CD14-positive monocyte (primary cell): ENCODE measurements at regions not wholly inside any gene's neighbourhood (a gene's known extent, or its start where the extent isn't known, plus 50 kb on each side); places are given as distances from the start of the nearest gene placed in this dataset.

Experiments used
- DNase-seq, 3 donors: peaks; one replicate each; pipeline ENCODE4 v3.0.0-alpha.2; 2011 to 2022
- H2AFZ ChIP-seq: 2 replicates; pipeline ENCODE4 v1.6.0; 2012; ENCODE audit warnings: mild to moderate bottlenecking, low read depth, low read length, inconsistent platforms; ENCODE audit not compliant: insufficient read depth, poor library complexity, severe bottlenecking
- H3K27ac ChIP-seq, 2 donors: 1 replicate in 1 of 2; 2 replicates in 1 of 2; pipeline ENCODE4 v1.5.1; 2012 to 2013; ENCODE audit warnings: low read length in 2 of 2, control low read depth in 1 of 2, inconsistent platforms in 1 of 2, low read depth in 1 of 2, mild to moderate bottlenecking in 1 of 2
- H3K27me3 ChIP-seq, 2 donors: one replicate each; pipeline versions ENCODE4 v1.6.0 to v1.6.1; 2011 to 2013; ENCODE audit warnings: low read length in 2 of 2; ENCODE audit not compliant: control insufficient read depth in 2 of 2, insufficient read depth in 2 of 2
- H3K36me3 ChIP-seq, 2 donors: replicated peaks in 1 of 2; 1 replicate in 1 of 2; 2 replicates in 1 of 2; pipeline versions ENCODE4 v1.5.1 to v1.6.1; 2012 to 2013; ENCODE audit warnings: low read length in 2 of 2, control low read depth in 1 of 2, inconsistent platforms in 1 of 2, mild to moderate bottlenecking in 1 of 2; ENCODE audit not compliant: insufficient read depth in 2 of 2, control insufficient read depth in 1 of 2
- H3K4me1 ChIP-seq, 2 donors: 1 replicate in 1 of 2; 2 replicates in 1 of 2; pipeline versions ENCODE4 v1.5.1 to v1.6.1; 2012 to 2013; ENCODE audit warnings: low read length in 2 of 2, control low read depth in 1 of 2, inconsistent platforms in 1 of 2, mild to moderate bottlenecking in 1 of 2, moderate library complexity in 1 of 2; ENCODE audit not compliant: insufficient read depth in 2 of 2, control insufficient read depth in 1 of 2
- H3K4me2 ChIP-seq: replicated peaks from 2 replicates; pipeline ENCODE3; 2012; ENCODE audit warnings: low read length, moderate library complexity, mild to moderate bottlenecking; ENCODE audit not compliant: poor library complexity, severe bottlenecking; ENCODE audit errors: extremely low read depth
- H3K4me3 ChIP-seq, 3 experiments: fragments of 200-600 bp in 1 of 3; sonication (generic) in 1 of 3; replicated peaks in 1 of 3; 1 replicate in 2 of 3; 2 replicates in 1 of 3; pipeline ENCODE4 v1.5.1; 2011 to 2013; ENCODE audit warnings: low read length in 3 of 3, mild to moderate bottlenecking in 3 of 3, control low read depth in 2 of 3, low read depth in 2 of 3, inconsistent platforms in 1 of 3, moderate library complexity in 1 of 3
- H3K79me2 ChIP-seq: 2 replicates; pipeline ENCODE4 v1.6.0; 2012; ENCODE audit warnings: mild to moderate bottlenecking, control low read depth, inconsistent platforms, low read length, moderate library complexity; ENCODE audit not compliant: insufficient read depth
- H3K9ac ChIP-seq: 2 replicates; pipeline ENCODE4 v1.6.0; 2017; ENCODE audit warnings: low read length, mild to moderate bottlenecking; ENCODE audit not compliant: insufficient read depth, poor library complexity, severe bottlenecking
- H3K9me3 ChIP-seq, 2 donors: replicated peaks in 1 of 2; 1 replicate in 1 of 2; 2 replicates in 1 of 2; pipeline versions ENCODE4 v1.5.1 to v1.6.1; 2012 to 2013; ENCODE audit warnings: low read length in 2 of 2, control low read depth in 1 of 2; ENCODE audit not compliant: control insufficient read depth in 1 of 2, insufficient read depth in 1 of 2
- H4K20me1 ChIP-seq: 2 replicates; pipeline ENCODE4 v1.6.0; 2012; ENCODE audit warnings: mild to moderate bottlenecking, low read length, control low read depth, moderate library complexity; ENCODE audit not compliant: insufficient read depth
- H3K27ac Mint-ChIP-seq, 7 donors: one replicate each; pipeline ENCODE4 v1.8.0; 2020; ENCODE audit warnings: mild to moderate bottlenecking in 7 of 7, mixed read lengths in 7 of 7, moderate library complexity in 6 of 7, inconsistent platforms in 2 of 7
- H3K27me3 Mint-ChIP-seq, 3 donors: one replicate each; pipeline ENCODE4 v1.8.0; 2021 to 2022; ENCODE audit warnings: low read depth in 3 of 3, mild to moderate bottlenecking in 3 of 3, mixed read lengths in 3 of 3, moderate library complexity in 3 of 3, inconsistent platforms in 1 of 3
- H3K36me3 Mint-ChIP-seq, 2 donors: one replicate each; pipeline ENCODE4 v1.8.0; 2020; ENCODE audit warnings: mixed read lengths in 2 of 2, inconsistent platforms in 1 of 2, mild to moderate bottlenecking in 1 of 2
- H3K4me1 Mint-ChIP-seq: one replicate; pipeline ENCODE4 v1.8.0; 2020; ENCODE audit warnings: mild to moderate bottlenecking, mixed read lengths
- H3K4me3 Mint-ChIP-seq, 2 donors: one replicate each; pipeline ENCODE4 v1.8.0; 2020; ENCODE audit warnings: mild to moderate bottlenecking in 2 of 2, mixed read lengths in 2 of 2, moderate library complexity in 1 of 2
- H3K9me3 Mint-ChIP-seq, 7 donors: one replicate each; pipeline ENCODE4 v1.8.0; 2020 to 2022; ENCODE audit warnings: mixed read lengths in 7 of 7, mild to moderate bottlenecking in 6 of 7, moderate library complexity in 6 of 7, inconsistent platforms in 2 of 7
- WGBS: methylation state at CpG from one replicate; pipeline ENCODE4 v1.1.5; 2013; ENCODE audit warnings: missing lambda C conversion rate; ENCODE audit not compliant: insufficient coverage; 5-methylcytosine and 5-hydroxymethylcytosine counted together
- intact Hi-C, 2 donors: fragments of 100-400 bp; cut with micrococcal nuclease; formaldehyde crosslinking; loops; one replicate each; pipeline versions ENCODE4 v1.15.0 to v1.15.1; 2023
- TF ChIP-seq, protein P1 (sequence below): fragments of 200-600 bp; IDR thresholded peaks from one replicate; pipeline ENCODE4 v1.8.0; 2022; ENCODE audit warnings: antibody characterized with exemption, mild to moderate bottlenecking

DNA sequence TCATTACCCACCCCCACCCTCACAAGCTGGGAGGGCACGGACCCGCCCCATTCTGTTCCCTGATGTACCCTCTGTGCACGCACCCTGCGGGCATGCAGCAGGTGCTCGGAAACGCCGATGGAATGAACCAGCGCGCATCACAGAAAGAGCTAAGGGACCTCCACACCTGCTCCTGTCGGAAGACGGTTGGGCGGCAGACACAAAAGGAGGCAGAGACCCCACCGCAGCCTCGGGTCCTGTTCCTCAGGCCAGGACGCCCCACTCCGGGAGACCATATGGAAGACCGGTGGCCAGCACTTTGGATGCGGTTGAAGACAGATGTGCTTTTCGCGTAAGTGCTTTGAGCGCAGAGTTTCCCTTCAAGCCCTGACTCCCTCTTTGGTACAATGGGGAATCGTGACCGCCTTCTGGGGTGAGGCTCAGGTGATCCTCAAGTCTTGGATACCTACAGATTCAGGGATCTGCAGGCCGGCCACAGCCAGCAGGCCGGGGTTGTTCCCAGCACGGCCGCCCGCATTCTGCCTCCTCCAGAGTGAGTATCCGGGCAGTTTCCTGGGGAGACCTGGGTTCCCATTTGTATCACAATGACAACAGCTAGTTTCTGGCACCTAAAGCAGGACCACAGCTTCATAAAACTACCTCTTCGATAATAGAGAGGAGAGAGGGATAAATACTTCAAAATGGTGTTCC lies 123.1 kb downstream of the FOXL1 start:
- Histone ChIP-seq H3K9me3 (no peaks in the 10 kb centered on the region), H3K4me2 (no peak overlapping the region), H3K79me2 (no peaks in the 10 kb centered on the region), H4K20me1 (no peaks in the 10 kb centered on the region), H3K36me3 (no peaks in the 10 kb centered on the region), H2AFZ (no peak overlapping the region), H3K27ac (no peak overlapping the region), H3K4me3 (no peak overlapping the region), H3K27me3 (no peaks in the 10 kb centered on the region), H3K4me1 (no peaks in the 10 kb centered on the region), H3K9ac (no peak overlapping the region)
- H3K27me3 Mint-ChIP-seq = peaks cover 4 to 11% (median 9%) of the 10 kb centered on the region in 3 donors
- H3K4me3 Mint-ChIP-seq = no peak overlapping the region
- H3K27ac Mint-ChIP-seq = no peak overlapping the region
- intact Hi-C loops = no loop called here
- WGBS = 95% methylated on average over 25 of the region's 30 CpGs
- H3K36me3 Mint-ChIP-seq = no peaks in the 10 kb centered on the region
- H3K4me1 Mint-ChIP-seq = no peaks in the 10 kb centered on the region
- H3K9me3 Mint-ChIP-seq = peaks cover 0 to 5% (median 1%) of the 10 kb centered on the region in 7 donors
- TF ChIP-seq, protein P1, sequence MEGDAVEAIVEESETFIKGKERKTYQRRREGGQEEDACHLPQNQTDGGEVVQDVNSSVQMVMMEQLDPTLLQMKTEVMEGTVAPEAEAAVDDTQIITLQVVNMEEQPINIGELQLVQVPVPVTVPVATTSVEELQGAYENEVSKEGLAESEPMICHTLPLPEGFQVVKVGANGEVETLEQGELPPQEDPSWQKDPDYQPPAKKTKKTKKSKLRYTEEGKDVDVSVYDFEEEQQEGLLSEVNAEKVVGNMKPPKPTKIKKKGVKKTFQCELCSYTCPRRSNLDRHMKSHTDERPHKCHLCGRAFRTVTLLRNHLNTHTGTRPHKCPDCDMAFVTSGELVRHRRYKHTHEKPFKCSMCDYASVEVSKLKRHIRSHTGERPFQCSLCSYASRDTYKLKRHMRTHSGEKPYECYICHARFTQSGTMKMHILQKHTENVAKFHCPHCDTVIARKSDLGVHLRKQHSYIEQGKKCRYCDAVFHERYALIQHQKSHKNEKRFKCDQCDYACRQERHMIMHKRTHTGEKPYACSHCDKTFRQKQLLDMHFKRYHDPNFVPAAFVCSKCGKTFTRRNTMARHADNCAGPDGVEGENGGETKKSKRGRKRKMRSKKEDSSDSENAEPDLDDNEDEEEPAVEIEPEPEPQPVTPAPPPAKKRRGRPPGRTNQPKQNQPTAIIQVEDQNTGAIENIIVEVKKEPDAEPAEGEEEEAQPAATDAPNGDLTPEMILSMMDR = no peak
- DNase-seq = no peak

DNA sequence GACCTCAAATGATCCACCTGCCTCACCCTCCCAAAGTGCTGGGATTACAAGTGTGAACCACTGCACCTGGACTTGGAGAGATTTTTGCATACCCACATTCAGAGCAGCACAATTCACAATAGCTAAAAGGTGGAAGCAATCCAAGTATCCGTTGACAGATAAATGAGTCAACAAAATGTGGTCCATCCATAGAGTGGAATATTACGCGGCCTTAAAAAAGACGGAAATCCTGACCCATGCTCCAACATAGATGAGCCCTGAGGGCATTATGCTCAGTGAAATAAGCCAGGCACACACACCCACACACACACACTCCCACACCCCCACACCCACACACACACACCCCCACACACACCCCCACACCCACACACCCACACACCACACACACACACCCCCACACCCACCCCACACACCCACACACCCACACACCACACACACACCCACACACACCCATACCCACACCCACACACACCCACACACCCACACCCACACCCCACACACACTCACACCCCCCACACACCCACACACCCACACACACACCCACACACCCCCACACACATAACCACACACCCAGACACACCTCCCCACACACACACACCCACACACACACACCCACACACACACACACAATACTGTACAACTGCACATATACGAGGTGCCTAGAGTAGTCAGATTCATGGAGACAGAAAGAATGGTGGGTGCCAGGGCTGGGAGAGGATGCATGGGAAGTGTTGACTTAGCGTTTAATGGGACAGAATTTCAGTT lies 124.7 kb downstream of the FOXL1 start:
- H3K27me3 ChIP-seq = no peaks in the 10 kb centered on the region
- Mint-ChIP-seq H3K36me3 (no peaks in the 10 kb centered on the region), H3K9me3 (peaks cover 0 to 5% (median 1%) of the 10 kb centered on the region in 7 donors), H3K4me1 (no peaks in the 10 kb centered on the region), H3K4me3 (no peak overlapping the region), H3K27ac (peak overlapping the region in 1 of 7 donors; percentile 17), H3K27me3 (peaks cover 4 to 10% (median 9%) of the 10 kb centered on the region in 3 donors)
- TF ChIP-seq, protein P1 = no peak
- no peaks in the 10 kb centered on the region for H4K20me1 ChIP-seq
- 95% methylated on average over 2 of the region's 6 CpGs for WGBS
- H3K9ac ChIP-seq = no peak overlapping the region
- no peak overlapping the region for H3K4me2 ChIP-seq
- H3K27ac ChIP-seq = no peak overlapping the region
- no peak overlapping the region for H2AFZ ChIP-seq
- H3K4me3 ChIP-seq = no peak overlapping the region
- no peaks in the 10 kb centered on the region for H3K36me3 ChIP-seq
- no peaks in the 10 kb centered on the region for H3K9me3 ChIP-seq
- no peak for DNase-seq
- intact Hi-C loops = no loop called here
- H3K79me2 ChIP-seq = no peaks in the 10 kb centered on the region
- no peaks in the 10 kb centered on the region for H3K4me1 ChIP-seq
